Right atrium auricular region (tissue), 2 donors: ENCODE measurements at regions not wholly inside any gene's neighbourhood (a gene's known extent, or its start where the extent isn't known, plus 50 kb on each side); places are given as distances from the start of the nearest gene placed in this dataset.

Source experiments
- DNase-seq: peaks from one replicate; pipeline ENCODE4 v3.0.0-alpha.2; 2019; ENCODE audit warnings: low spot score
- H3K27ac ChIP-seq, 2 donors: fragments of 200-600 bp; sonication (generic); 1 replicate in 1 of 2; 2 replicates in 1 of 2; pipeline ENCODE4 v1.5.1; 2016 to 2019
- H3K27me3 ChIP-seq, 2 donors: fragments of 200-600 bp; sonication (generic); one replicate each; pipeline versions ENCODE4 v1.5.1 to v1.6.0; 2017 to 2019
- H3K36me3 ChIP-seq: fragments of 200-600 bp; sonication (generic); one replicate; pipeline ENCODE4 v1.5.1; 2016
- H3K4me1 ChIP-seq, 2 donors: fragments of 200-600 bp; sonication (generic); one replicate each; pipeline versions ENCODE4 v1.5.1 to v1.6.0; 2017 to 2019
- H3K4me3 ChIP-seq, 2 donors: fragments of 200-600 bp; sonication (generic); 1 replicate in 1 of 2; 2 replicates in 1 of 2; pipeline ENCODE4 v1.5.1; 2017 to 2019; ENCODE audit warnings: mild to moderate bottlenecking in 1 of 2, moderate library complexity in 1 of 2
- H3K9me3 ChIP-seq, 2 donors: fragments of 200-600 bp; sonication (generic); one replicate each; pipeline ENCODE4 v1.5.1; 2019
- CTCF ChIP-seq, 2 donors: fragments of 200-600 bp; sonication (generic); IDR thresholded peaks; one replicate each; pipeline ENCODE4 v1.5.1; 2019; ENCODE audit warnings: antibody characterized with exemption in 2 of 2

- TF ChIP-seq CTCF (IDR thresholded peaks at IDR 0.05): no peak
- H3K27me3 ChIP-seq: no peaks in the 10 kb centered on the region
- H3K4me1 ChIP-seq: no peaks in the 10 kb centered on the region
These were observed 133.7 kb upstream of the ALCAM start for GRCh38 chr3:105233010-105233409.

GRCh38 chr3:105235221-105235620 is 131.5 kb upstream of the ALCAM start:
- no peaks in the 10 kb centered on the region for H3K36me3 ChIP-seq
- no peak for TF ChIP-seq CTCF (IDR thresholded peaks at IDR 0.05)
- H3K9me3 ChIP-seq: no peaks in the 10 kb centered on the region
- H3K4me3 ChIP-seq: no peak overlapping the region
- H3K27ac ChIP-seq: no peak overlapping the region
- no peak for DNase-seq
- H3K27me3 ChIP-seq: no peaks in the 10 kb centered on the region
- no peaks in the 10 kb centered on the region for H3K4me1 ChIP-seq

More at GRCh38 chr3:105233010-105233409, 133.7 kb upstream of the ALCAM start:
- Histone ChIP-seq H3K36me3 (no peaks in the 10 kb centered on the region), H3K9me3 (peaks cover 0 to 5% of the 10 kb centered on the region in 2 donors), H3K27ac (no peak overlapping the region), H3K4me3 (no peak overlapping the region)
- no peak for DNase-seq

- Histone ChIP-seq H3K27ac (no peak overlapping the region), H3K9me3 (no peaks in the 10 kb centered on the region), H3K27me3 (no peaks in the 10 kb centered on the region), H3K4me1 (no peaks in the 10 kb centered on the region), H3K4me3 (no peak overlapping the region), H3K36me3 (no peaks in the 10 kb centered on the region)
- no peak for TF ChIP-seq CTCF (IDR thresholded peaks at IDR 0.05)
- DNase-seq: no peak
These were observed 130.9 kb upstream of the ALCAM start for GRCh38 chr3:105235785-105236184.

GRCh38 chr3:105238367-105238766 is 128.3 kb upstream of the ALCAM start:
- Histone ChIP-seq H3K4me1 (no peaks in the 10 kb centered on the region), H3K9me3 (no peaks in the 10 kb centered on the region), H3K36me3 (no peaks in the 10 kb centered on the region), H3K27ac (no peak overlapping the region), H3K4me3 (no peak overlapping the region), H3K27me3 (no peaks in the 10 kb centered on the region)
- TF ChIP-seq CTCF (IDR thresholded peaks at IDR 0.05): no peak
- DNase-seq: no peak

- no peaks in the 10 kb centered on the region for H3K27me3 ChIP-seq
- H3K4me1 ChIP-seq: no peaks in the 10 kb centered on the region
- no peaks in the 10 kb centered on the region for H3K9me3 ChIP-seq
- TF ChIP-seq CTCF (IDR thresholded peaks at IDR 0.05): no peak
- H3K27ac ChIP-seq: no peak overlapping the region
- no peak overlapping the region for H3K4me3 ChIP-seq
- H3K36me3 ChIP-seq: no peaks in the 10 kb centered on the region
- no peak for DNase-seq
These were observed 123.6 kb upstream of the ALCAM start for GRCh38 chr3:105243076-105243475.

- Histone ChIP-seq H3K9me3 (peaks cover 0 to 6% of the 10 kb centered on the region in 2 donors), H3K27ac (no peak overlapping the region), H3K4me3 (no peak overlapping the region), H3K4me1 (no peaks in the 10 kb centered on the region), H3K36me3 (no peaks in the 10 kb centered on the region), H3K27me3 (no peaks in the 10 kb centered on the region)
- no peak for TF ChIP-seq CTCF (IDR thresholded peaks at IDR 0.05)
- no peak for DNase-seq
These were observed 120.2 kb upstream of the ALCAM start for GRCh38 chr3:105246536-105246935.
